ENCODE measurements at regions not wholly inside any gene's neighbourhood (a gene's known extent, or its start where the extent isn't known, plus 50 kb on each side); places are given as distances from the start of the nearest gene placed in this dataset.

DNA sequence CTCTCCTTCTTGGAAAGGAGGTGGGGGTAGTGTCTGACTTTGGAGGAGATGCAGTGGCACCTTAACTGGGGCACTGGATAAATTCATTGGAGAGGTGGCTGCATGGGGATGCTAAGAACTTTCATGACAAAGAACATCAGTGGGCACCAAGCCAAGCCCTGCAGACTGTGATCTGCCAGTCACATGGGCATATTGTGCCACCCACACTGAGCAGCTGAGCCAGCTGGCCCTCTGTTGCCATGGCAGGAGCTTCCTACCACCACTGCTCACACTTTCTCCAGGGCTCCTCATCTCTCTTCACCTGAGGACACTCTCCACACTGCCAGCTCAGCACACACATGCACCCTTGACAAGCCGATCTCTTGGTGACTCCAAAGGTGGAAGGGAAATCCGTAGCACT, 715.6 kb downstream of the QKI start:
- Mint-ChIP-seq H3K4me1 (ENCODE audit: unreplicated experiment) (no peaks in the 10 kb centered on the region), H3K27me3 (ENCODE audit: unreplicated experiment) (no peaks in the 10 kb centered on the region), H3K36me3 (ENCODE audit: unreplicated experiment) (no peaks in the 10 kb centered on the region), H3K27ac (ENCODE audit: unreplicated experiment) (no peak overlapping the region), H3K4me3 (ENCODE audit: unreplicated experiment) (no peak overlapping the region), H3K9me3 (ENCODE audit: unreplicated experiment) (peaks cover 6% of the 10 kb centered on the region)
- DNase-seq (ENCODE audit: extremely low spot score, unreplicated experiment): no peak
- TF ChIP-seq, protein P1, sequence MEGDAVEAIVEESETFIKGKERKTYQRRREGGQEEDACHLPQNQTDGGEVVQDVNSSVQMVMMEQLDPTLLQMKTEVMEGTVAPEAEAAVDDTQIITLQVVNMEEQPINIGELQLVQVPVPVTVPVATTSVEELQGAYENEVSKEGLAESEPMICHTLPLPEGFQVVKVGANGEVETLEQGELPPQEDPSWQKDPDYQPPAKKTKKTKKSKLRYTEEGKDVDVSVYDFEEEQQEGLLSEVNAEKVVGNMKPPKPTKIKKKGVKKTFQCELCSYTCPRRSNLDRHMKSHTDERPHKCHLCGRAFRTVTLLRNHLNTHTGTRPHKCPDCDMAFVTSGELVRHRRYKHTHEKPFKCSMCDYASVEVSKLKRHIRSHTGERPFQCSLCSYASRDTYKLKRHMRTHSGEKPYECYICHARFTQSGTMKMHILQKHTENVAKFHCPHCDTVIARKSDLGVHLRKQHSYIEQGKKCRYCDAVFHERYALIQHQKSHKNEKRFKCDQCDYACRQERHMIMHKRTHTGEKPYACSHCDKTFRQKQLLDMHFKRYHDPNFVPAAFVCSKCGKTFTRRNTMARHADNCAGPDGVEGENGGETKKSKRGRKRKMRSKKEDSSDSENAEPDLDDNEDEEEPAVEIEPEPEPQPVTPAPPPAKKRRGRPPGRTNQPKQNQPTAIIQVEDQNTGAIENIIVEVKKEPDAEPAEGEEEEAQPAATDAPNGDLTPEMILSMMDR (IDR thresholded peaks at IDR 0.05): no peak

DNA sequence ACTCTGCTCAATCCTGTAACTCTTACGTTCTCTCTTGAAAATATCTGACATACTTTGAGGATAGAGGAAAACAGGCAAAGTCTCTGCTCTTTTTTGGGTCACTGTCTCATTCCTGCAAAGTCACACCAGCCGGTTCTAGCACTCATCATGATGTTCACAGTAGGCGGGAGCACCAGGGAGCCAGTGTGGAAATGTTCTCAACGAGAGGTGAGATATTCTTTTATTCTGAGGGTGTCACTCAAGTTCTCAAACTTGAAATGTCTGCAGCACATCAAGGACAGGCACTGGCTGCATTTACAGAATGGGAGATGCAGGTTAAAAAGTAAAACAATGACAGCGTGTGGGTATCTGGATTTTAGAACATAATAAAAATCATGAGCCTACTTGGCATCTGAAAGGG, 714.7 kb downstream of the QKI start:
- DNase-seq (ENCODE audit: extremely low spot score, unreplicated experiment): no peak
- Mint-ChIP-seq H3K27me3 (ENCODE audit: unreplicated experiment) (no peaks in the 10 kb centered on the region), H3K4me3 (ENCODE audit: unreplicated experiment) (no peak overlapping the region), H3K4me1 (ENCODE audit: unreplicated experiment) (no peaks in the 10 kb centered on the region), H3K27ac (ENCODE audit: unreplicated experiment) (no peak overlapping the region), H3K36me3 (ENCODE audit: unreplicated experiment) (no peaks in the 10 kb centered on the region), H3K9me3 (ENCODE audit: unreplicated experiment) (peaks cover 7% of the 10 kb centered on the region)
- TF ChIP-seq, protein P1 (IDR thresholded peaks at IDR 0.05): no peak

DNA sequence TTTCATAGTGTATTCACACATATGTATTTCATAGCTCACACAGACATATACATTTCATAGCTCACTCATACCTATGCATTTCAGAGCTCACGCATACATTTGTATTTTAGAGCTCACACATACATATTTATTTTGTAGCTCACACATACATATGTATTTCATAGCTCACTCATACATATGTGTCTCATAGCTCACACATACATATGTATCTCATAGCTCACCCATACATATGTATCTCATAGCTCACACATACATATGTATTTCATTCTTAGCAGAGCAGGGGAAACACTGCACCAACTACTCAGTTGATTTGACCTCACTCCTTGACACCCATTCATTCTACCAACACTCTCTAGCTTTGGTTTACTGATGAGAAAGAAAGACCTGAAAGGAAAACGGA, 713.6 kb downstream of the QKI start:
- TF ChIP-seq, protein P1 (IDR thresholded peaks at IDR 0.05): no peak
- Mint-ChIP-seq H3K4me3 (ENCODE audit: unreplicated experiment) (no peak overlapping the region), H3K4me1 (ENCODE audit: unreplicated experiment) (no peaks in the 10 kb centered on the region), H3K9me3 (ENCODE audit: unreplicated experiment) (peaks cover 7% of the 10 kb centered on the region), H3K36me3 (ENCODE audit: unreplicated experiment) (no peaks in the 10 kb centered on the region), H3K27ac (ENCODE audit: unreplicated experiment) (no peak overlapping the region), H3K27me3 (ENCODE audit: unreplicated experiment) (no peaks in the 10 kb centered on the region)
- DNase-seq (ENCODE audit: extremely low spot score, unreplicated experiment): no peak

DNA sequence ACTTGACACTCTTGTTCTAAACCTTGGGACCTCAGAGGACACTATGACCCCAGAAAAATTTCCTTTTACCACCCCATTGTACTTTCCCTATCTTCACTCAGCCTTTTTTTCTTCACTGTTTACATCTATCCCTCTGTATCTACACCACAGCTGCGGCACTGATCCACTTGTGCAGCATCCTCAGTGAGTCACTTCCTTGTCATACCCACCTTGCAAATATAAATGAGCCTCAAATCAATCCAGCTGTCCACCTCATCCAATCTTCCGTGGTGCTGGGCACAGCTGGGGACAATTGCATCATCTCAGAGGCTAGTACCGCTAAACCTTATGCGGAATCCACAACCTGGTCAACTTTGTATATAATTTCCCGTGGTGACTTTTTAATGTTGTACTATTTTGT, 710.5 kb downstream of the QKI start:
- no peak for DNase-seq (ENCODE audit: extremely low spot score, unreplicated experiment)
- H3K36me3 Mint-ChIP-seq (ENCODE audit: unreplicated experiment): no peaks in the 10 kb centered on the region
- no peaks in the 10 kb centered on the region for H3K4me1 Mint-ChIP-seq (ENCODE audit: unreplicated experiment)
- TF ChIP-seq, protein P1 (IDR thresholded peaks at IDR 0.05): no peak
- H3K27me3 Mint-ChIP-seq (ENCODE audit: unreplicated experiment): no peaks in the 10 kb centered on the region
- H3K9me3 Mint-ChIP-seq (ENCODE audit: unreplicated experiment): peaks cover 7% of the 10 kb centered on the region
- no peak overlapping the region for H3K4me3 Mint-ChIP-seq (ENCODE audit: unreplicated experiment)
- H3K27ac Mint-ChIP-seq (ENCODE audit: unreplicated experiment): no peak overlapping the region

DNA sequence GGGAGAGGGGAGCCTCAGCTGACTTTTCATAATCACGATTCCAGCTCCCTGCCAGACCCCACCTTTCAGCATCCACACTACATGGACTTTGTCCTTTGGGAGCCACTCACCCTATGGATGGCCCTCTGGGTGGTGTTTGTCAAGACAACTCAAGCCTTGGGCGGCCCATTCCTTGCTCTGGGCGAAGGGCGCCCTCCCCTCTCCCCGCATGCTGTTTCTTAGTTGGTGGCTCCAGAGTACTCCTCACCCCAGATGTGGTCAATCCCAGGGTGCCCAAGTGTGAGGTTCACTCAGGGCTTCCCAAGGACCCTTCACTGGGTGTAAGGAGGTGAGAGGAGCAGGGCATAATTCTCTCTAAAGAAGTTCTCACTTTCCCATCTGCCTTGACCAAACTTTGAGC, 710.0 kb downstream of the QKI start:
- Mint-ChIP-seq H3K27ac (ENCODE audit: unreplicated experiment) (no peak overlapping the region), H3K27me3 (ENCODE audit: unreplicated experiment) (no peaks in the 10 kb centered on the region), H3K9me3 (ENCODE audit: unreplicated experiment) (peaks cover 7% of the 10 kb centered on the region), H3K36me3 (ENCODE audit: unreplicated experiment) (no peaks in the 10 kb centered on the region), H3K4me3 (ENCODE audit: unreplicated experiment) (no peak overlapping the region), H3K4me1 (ENCODE audit: unreplicated experiment) (no peaks in the 10 kb centered on the region)
- TF ChIP-seq, protein P1 (IDR thresholded peaks at IDR 0.05): no peak
- no peak for DNase-seq (ENCODE audit: extremely low spot score, unreplicated experiment)
